Neural progenitor cell (in vitro differentiated cells): ENCODE measurements at regions not wholly inside any gene's neighbourhood (a gene's known extent, or its start where the extent isn't known, plus 50 kb on each side); places are given as distances from the start of the nearest gene placed in this dataset.
"Not testable (repeated sequence)": the region's sequence is repeated elsewhere in the genome, so short reads cannot be mapped to it uniquely, and the experiment has no call there.

Experiments
- DNase-seq: peaks from one replicate; pipeline ENCODE4 v3.0.0-alpha.2; 2016; ENCODE audit warnings: low spot score
- H2AFZ ChIP-seq: fragments of 200-600 bp; sonication (generic); replicated peaks from 2 replicates; pipeline ENCODE4 v1.6.1; 2016; ENCODE audit warnings: antibody characterized with exemption
- H3F3A ChIP-seq: fragments of 200-600 bp; sonication (generic); 2 replicates; pipeline ENCODE4 v1.6.1; 2016; ENCODE audit warnings: antibody characterized with exemption, low read depth
- H3K27ac ChIP-seq: fragments of 200-600 bp; sonication (generic); 2 replicates; pipeline ENCODE4 v1.5.1; 2016; ENCODE audit warnings: mild to moderate bottlenecking
- H3K27me3 ChIP-seq: fragments of 200-600 bp; sonication (generic); 2 replicates; pipeline ENCODE4 v1.6.1; 2016; ENCODE audit warnings: mild to moderate bottlenecking, moderate library complexity
- H3K36me3 ChIP-seq: fragments of 200-600 bp; sonication (generic); 2 replicates; pipeline ENCODE4 v1.5.1; 2016
- H3K4me1 ChIP-seq: fragments of 200-600 bp; sonication (generic); 2 replicates; pipeline ENCODE4 v1.6.1; 2016; ENCODE audit warnings: mixed run types
- H3K4me2 ChIP-seq: fragments of 200-600 bp; sonication (generic); 2 replicates; pipeline ENCODE4 v1.6.1; 2016
- H3K4me3 ChIP-seq: fragments of 200-600 bp; sonication (generic); 2 replicates; pipeline ENCODE4 v1.5.1; 2016
- H3K79me2 ChIP-seq: fragments of 200-600 bp; sonication (generic); 2 replicates; pipeline ENCODE4 v1.6.1; 2016; ENCODE audit warnings: low read depth
- H3K9ac ChIP-seq: fragments of 200-600 bp; sonication (generic); 2 replicates; pipeline ENCODE4 v1.6.1; 2016
- H3K9me3 ChIP-seq: fragments of 200-600 bp; sonication (generic); 2 replicates; pipeline ENCODE4 v1.5.1; 2016; ENCODE audit warnings: low read depth
- H4K20me1 ChIP-seq: fragments of 200-600 bp; sonication (generic); 2 replicates; pipeline ENCODE4 v1.6.1; 2016; ENCODE audit warnings: low read depth
- H3K27ac Mint-ChIP-seq: 3 replicates; pipeline ENCODE4 v1.8.0; 2021; ENCODE audit warnings: mixed read lengths
- H3K27me3 Mint-ChIP-seq: 2 replicates; pipeline ENCODE4 v1.8.0; 2022; ENCODE audit warnings: low read depth, mild to moderate bottlenecking, inconsistent platforms, moderate library complexity, mixed read lengths; ENCODE audit not compliant: insufficient read depth
- H3K36me3 Mint-ChIP-seq: 3 replicates; pipeline ENCODE4 v1.8.0; 2021; ENCODE audit warnings: mixed read lengths
- H3K4me1 Mint-ChIP-seq: 3 replicates; pipeline ENCODE4 v1.8.0; 2021; ENCODE audit warnings: mixed read lengths
- H3K4me3 Mint-ChIP-seq: 3 replicates; pipeline ENCODE4 v1.8.0; 2021; ENCODE audit warnings: mild to moderate bottlenecking, moderate library complexity, mixed read lengths
- H3K9me3 Mint-ChIP-seq: 3 replicates; pipeline ENCODE4 v1.8.0; 2020; ENCODE audit warnings: mixed read lengths

DNA sequence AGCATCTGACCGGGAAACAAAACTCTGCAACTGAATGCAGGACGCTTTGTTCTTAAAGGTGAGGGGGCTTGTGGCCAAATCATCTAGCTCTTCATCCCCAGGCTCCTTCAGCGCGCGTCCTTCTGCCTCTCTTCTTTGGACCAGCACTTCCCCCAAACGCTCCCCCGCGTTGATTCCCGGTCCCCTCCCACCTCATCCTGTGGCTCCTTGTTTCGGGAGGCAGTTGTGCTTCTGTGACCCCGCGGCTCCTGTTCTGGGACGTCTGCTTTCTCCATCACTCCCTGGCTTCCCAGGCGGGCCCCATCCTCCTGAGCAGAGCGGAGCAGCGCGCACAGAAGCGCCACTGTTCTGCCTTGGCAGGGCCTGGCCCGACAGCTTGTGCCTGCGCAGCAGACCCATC is 109.7 kb upstream of the ZNG1E start:
- H3K79me2 ChIP-seq, H2AFZ ChIP-seq, H3K9me3 Mint-ChIP-seq, H3K27me3 Mint-ChIP-seq, H3K4me3 ChIP-seq, H3K9me3 ChIP-seq, H3K36me3 Mint-ChIP-seq, H3K36me3 ChIP-seq, H3K4me1 Mint-ChIP-seq, H3K27ac Mint-ChIP-seq, DNase-seq, H3K9ac ChIP-seq, H3K4me3 Mint-ChIP-seq, H3K27me3 ChIP-seq, H3K27ac ChIP-seq, H4K20me1 ChIP-seq, H3K4me1 ChIP-seq, H3F3A ChIP-seq, H3K4me2 ChIP-seq: not testable (repeated sequence)

DNA sequence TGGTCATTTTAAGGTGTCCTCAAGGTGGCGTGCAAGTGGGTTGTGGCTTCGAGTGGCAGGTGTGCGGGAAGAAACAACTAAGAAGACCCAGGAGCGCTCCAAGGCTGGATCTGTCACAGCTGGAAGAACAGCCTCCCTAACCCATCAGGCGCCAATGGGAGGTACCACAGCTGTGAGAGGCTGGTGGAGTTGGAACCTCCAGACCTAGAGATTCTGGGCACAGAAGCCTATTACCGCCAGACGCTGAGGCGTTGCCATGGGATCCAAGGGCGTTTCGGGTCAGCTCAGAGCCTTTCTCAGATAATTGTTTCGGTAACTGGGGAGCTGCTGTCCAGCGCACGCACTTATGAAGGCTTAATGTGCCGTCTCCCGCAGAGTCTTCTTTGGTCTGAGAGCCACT is 156.7 kb upstream of the ZNG1E start:
- not testable (repeated sequence) for H3K27me3 Mint-ChIP-seq, H3K4me1 Mint-ChIP-seq, H3K9me3 Mint-ChIP-seq, H3K36me3 ChIP-seq, H2AFZ ChIP-seq, H3K79me2 ChIP-seq, H3K27me3 ChIP-seq, H3K9ac ChIP-seq, H3K27ac Mint-ChIP-seq, H3K4me1 ChIP-seq, H4K20me1 ChIP-seq, DNase-seq, H3F3A ChIP-seq, H3K4me3 Mint-ChIP-seq, H3K4me2 ChIP-seq, H3K9me3 ChIP-seq, H3K27ac ChIP-seq, H3K36me3 Mint-ChIP-seq, H3K4me3 ChIP-seq

DNA sequence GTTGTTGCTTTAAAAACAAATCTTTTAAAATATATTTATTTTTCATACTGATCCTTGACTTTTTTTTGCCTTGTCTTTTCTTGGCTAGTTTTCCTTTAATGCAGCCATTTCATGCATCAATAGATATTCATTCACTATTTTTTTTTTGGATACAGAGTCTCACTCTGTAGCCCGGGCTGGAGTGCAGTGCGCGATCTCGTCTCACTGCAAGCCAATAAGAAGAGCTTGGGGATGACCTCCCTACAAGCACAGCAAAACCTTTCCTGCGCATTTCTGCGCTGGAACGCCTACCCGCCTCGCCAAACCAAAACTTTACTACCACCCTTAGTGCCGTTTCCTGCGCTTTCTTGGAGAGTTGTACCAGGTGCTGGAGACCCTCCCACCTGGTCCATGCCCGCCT is 161.3 kb upstream of the ZNG1E start:
- H3K27me3 ChIP-seq, DNase-seq, H3K9me3 ChIP-seq, H3K27ac Mint-ChIP-seq, H3K27ac ChIP-seq, H3K4me1 Mint-ChIP-seq, H3K79me2 ChIP-seq, H3K36me3 Mint-ChIP-seq, H3K4me3 Mint-ChIP-seq, H4K20me1 ChIP-seq, H3K4me2 ChIP-seq, H3K4me1 ChIP-seq, H3K27me3 Mint-ChIP-seq, H3K36me3 ChIP-seq, H3K4me3 ChIP-seq, H2AFZ ChIP-seq, H3K9ac ChIP-seq, H3F3A ChIP-seq: not testable (repeated sequence)
- peaks cover 10% of the 10 kb centered on the region for H3K9me3 Mint-ChIP-seq

DNA sequence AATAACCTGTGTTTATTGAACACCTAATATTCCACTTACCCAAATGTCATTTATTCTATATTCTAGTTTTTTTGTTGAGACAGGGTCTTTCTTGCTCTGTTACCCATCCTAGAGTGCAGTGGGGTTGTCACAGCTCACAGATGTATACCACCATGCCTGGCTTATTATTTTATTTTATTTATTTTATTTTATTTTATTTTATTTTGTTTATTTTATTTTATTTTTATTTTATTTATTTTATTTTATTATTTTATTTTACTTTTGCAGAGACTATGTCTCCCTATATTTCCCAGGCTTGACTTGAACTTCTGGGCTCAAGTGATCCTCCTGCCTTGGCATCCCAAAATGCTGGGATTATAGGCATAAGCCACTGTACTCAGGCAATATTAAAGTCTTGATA is 167.8 kb upstream of the ZNG1E start:
- H3K4me2 ChIP-seq, H3K4me1 Mint-ChIP-seq, H3K27me3 Mint-ChIP-seq, H3K9me3 ChIP-seq, H3K36me3 ChIP-seq, H3F3A ChIP-seq, H3K9me3 Mint-ChIP-seq, H3K27ac ChIP-seq, H3K4me1 ChIP-seq, H3K4me3 Mint-ChIP-seq, H3K4me3 ChIP-seq, H3K27ac Mint-ChIP-seq, DNase-seq, H3K27me3 ChIP-seq, H3K79me2 ChIP-seq, H2AFZ ChIP-seq, H4K20me1 ChIP-seq, H3K9ac ChIP-seq, H3K36me3 Mint-ChIP-seq: not testable (repeated sequence)

DNA sequence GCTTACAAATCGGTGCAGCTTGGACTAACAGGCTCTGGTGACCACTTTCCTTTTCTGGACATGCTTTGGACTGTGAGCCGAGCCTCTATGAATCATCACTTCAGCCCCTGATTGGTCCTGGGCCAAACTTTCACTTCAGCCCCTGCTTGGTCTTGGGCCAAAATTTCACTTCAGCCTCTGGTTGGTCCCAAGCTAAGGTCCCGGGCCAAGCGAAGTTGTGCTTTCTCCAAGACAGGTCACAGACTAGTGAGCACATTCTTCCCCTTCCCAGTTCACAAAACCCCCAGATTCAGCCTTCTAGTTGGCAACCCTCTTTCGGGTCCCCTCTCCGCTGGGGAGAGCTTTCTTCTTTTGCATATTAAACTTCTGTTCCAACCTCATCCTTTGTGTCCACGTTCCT is 171.0 kb upstream of the ZNG1E start:
- H2AFZ ChIP-seq, H3K4me1 ChIP-seq, H3K36me3 Mint-ChIP-seq, H3K4me3 ChIP-seq, H3K36me3 ChIP-seq, H3K9ac ChIP-seq, H3K4me2 ChIP-seq, H3K79me2 ChIP-seq, H3K9me3 ChIP-seq, H3K27ac Mint-ChIP-seq, H3K4me1 Mint-ChIP-seq, H3K27me3 Mint-ChIP-seq, DNase-seq, H3K4me3 Mint-ChIP-seq, H3K27ac ChIP-seq, H3K27me3 ChIP-seq, H3K9me3 Mint-ChIP-seq, H3F3A ChIP-seq, H4K20me1 ChIP-seq: not testable (repeated sequence)

DNA sequence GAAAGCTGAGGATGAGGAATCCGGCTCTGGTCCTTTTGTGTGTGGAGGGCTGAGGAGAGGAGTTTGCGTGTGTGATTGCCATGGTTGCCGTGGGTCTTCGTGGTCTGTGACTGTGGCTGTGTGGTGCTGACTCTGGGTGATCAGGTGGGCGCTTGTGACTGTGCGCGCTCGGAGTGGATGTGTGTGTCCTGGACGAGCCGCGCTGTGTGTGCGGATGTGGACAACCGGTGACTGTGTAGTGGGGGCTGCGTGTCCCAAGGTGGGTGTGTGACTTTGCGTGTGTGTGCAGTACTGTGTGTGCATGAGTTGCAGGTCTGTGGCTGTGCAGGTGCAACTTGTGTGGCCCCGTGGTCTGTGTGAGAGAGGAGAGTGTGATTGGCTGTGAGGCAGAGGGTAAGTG is 172.0 kb upstream of the ZNG1E start:
- not testable (repeated sequence) for H3F3A ChIP-seq, H3K4me1 Mint-ChIP-seq, H3K79me2 ChIP-seq, H3K27me3 Mint-ChIP-seq, DNase-seq, H3K36me3 ChIP-seq, H3K4me3 ChIP-seq, H3K9me3 Mint-ChIP-seq, H2AFZ ChIP-seq, H3K4me3 Mint-ChIP-seq, H3K9ac ChIP-seq, H4K20me1 ChIP-seq, H3K27ac ChIP-seq, H3K27ac Mint-ChIP-seq, H3K4me2 ChIP-seq, H3K9me3 ChIP-seq, H3K36me3 Mint-ChIP-seq, H3K27me3 ChIP-seq, H3K4me1 ChIP-seq

DNA sequence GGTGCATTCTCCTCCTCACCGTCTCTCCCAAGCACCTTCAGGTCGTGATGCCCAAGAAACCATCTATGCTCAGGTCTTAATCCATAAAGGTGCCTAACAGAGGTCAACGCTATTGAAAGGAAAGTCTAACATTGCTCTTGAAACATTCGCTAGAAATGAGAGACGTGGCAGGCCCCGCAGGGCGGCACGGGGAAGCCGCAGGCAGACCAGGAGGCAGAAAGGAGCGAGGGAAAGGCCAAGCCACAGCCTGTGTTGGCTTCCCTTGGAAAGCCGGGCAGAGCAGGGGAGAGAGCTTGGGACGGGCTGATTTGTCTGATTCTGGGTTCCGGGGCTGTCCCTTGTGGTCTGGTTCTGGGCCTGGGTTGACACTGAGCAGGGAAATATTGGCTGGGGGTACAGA is 192.8 kb upstream of the ZNG1E start:
- H3K27ac ChIP-seq, H3K27ac Mint-ChIP-seq, H4K20me1 ChIP-seq, H3K27me3 ChIP-seq, H3K9me3 ChIP-seq, H3K79me2 ChIP-seq, H2AFZ ChIP-seq, H3K36me3 ChIP-seq, H3K4me3 Mint-ChIP-seq, H3K4me1 Mint-ChIP-seq, DNase-seq, H3K27me3 Mint-ChIP-seq, H3K4me3 ChIP-seq, H3K4me1 ChIP-seq, H3K36me3 Mint-ChIP-seq, H3K9ac ChIP-seq, H3K4me2 ChIP-seq, H3F3A ChIP-seq: not testable (repeated sequence)
- H3K9me3 Mint-ChIP-seq: peaks cover 11% of the 10 kb centered on the region

DNA sequence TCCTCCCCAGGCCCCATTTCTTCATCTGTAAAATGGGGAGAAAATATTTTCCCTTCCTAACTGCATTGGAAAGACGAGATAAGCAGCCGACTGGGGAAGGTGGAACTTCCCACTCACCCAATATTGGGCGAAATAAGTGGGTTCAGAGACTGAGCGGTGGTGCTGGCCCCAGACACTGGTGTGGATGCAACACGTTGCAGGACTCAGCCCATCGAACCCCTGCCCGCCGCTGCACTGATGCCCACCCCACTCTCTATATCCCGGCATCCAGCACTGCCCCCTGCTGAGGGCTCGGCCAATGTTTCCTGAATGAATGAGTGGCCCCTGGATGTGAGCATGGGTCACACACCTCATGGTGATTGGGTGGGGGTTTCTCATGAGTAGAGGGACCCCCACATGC is 194.4 kb upstream of the ZNG1E start:
- H3K27ac ChIP-seq, H3K36me3 ChIP-seq, H3K27me3 Mint-ChIP-seq, H2AFZ ChIP-seq, H3K27me3 ChIP-seq, DNase-seq, H3K27ac Mint-ChIP-seq, H3F3A ChIP-seq, H3K4me2 ChIP-seq, H3K4me3 Mint-ChIP-seq, H3K9me3 ChIP-seq, H3K36me3 Mint-ChIP-seq, H3K4me1 ChIP-seq, H4K20me1 ChIP-seq, H3K4me3 ChIP-seq, H3K4me1 Mint-ChIP-seq, H3K79me2 ChIP-seq, H3K9ac ChIP-seq: not testable (repeated sequence)
- peaks cover 11% of the 10 kb centered on the region for H3K9me3 Mint-ChIP-seq

DNA sequence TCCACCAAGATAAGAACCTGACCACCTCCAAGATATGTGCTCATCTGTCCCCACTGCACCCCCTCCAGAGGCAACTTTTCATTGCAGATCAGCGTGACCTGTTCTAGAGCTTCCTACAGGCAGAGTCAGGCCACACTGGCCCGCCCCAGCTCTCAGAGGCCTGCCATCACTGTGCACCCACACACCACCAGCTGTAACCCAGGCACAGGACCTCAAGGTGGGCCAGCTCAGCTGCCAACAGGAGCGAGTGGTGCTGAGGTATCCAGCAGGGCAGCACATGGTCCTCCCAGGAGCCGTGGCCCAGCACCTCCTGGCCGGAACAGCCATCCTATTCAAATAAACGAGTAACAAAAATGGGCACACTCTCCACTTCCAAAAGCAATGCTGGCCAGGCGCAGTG is 189.9 kb upstream of the FOXD4L5 start:
- not testable (repeated sequence) for H3F3A ChIP-seq, H2AFZ ChIP-seq, H3K36me3 Mint-ChIP-seq, H3K9ac ChIP-seq, DNase-seq, H3K4me3 ChIP-seq, H3K36me3 ChIP-seq, H4K20me1 ChIP-seq, H3K4me3 Mint-ChIP-seq, H3K4me1 Mint-ChIP-seq, H3K27ac ChIP-seq, H3K4me1 ChIP-seq, H3K79me2 ChIP-seq, H3K9me3 ChIP-seq, H3K4me2 ChIP-seq, H3K27ac Mint-ChIP-seq, H3K27me3 ChIP-seq, H3K27me3 Mint-ChIP-seq
- peaks cover 18% of the 10 kb centered on the region for H3K9me3 Mint-ChIP-seq
